Loucy (cell line): ENCODE measurements at regions not wholly inside any gene's neighbourhood (a gene's known extent, or its start where the extent isn't known, plus 50 kb on each side); places are given as distances from the start of the nearest gene placed in this dataset.

Source experiments
- H2AFZ ChIP-seq: fragments of 200-600 bp; sonication (generic); 2 replicates; pipeline ENCODE4 v1.6.0; 2016; ENCODE audit warnings: antibody characterized with exemption, mild to moderate bottlenecking, low read length, moderate library complexity
- H3F3A ChIP-seq: fragments of 200-600 bp; 2 replicates; pipeline ENCODE4 v1.6.0; 2016; ENCODE audit warnings: antibody characterized with exemption, low read depth, mild to moderate bottlenecking
- H3K27me3 ChIP-seq: fragments of 200-600 bp; sonication (generic); 2 replicates; pipeline ENCODE4 v1.6.1; 2014; ENCODE audit warnings: low read length, mild to moderate bottlenecking; ENCODE audit not compliant: insufficient read depth, poor library complexity, severe bottlenecking
- H3K36me3 ChIP-seq: fragments of 200-600 bp; sonication (generic); 2 replicates; pipeline ENCODE4 v1.6.1; 2016; ENCODE audit warnings: low read length; ENCODE audit not compliant: insufficient read depth
- H3K4me1 ChIP-seq: fragments of 200-600 bp; sonication (generic); 2 replicates; pipeline ENCODE4 v1.5.1; 2014; ENCODE audit warnings: low read length, mild to moderate bottlenecking; ENCODE audit not compliant: insufficient read depth, poor library complexity, severe bottlenecking
- H3K4me2 ChIP-seq: fragments of 200-600 bp; sonication (generic); 2 replicates; pipeline ENCODE4 v1.6.0; 2014; ENCODE audit warnings: antibody characterized with exemption, low read length, low read depth, mild to moderate bottlenecking; ENCODE audit not compliant: poor library complexity, severe bottlenecking
- H3K4me3 ChIP-seq: fragments of 200-600 bp; sonication (generic); 2 replicates; pipeline ENCODE4 v1.5.1; 2014; ENCODE audit warnings: low read length, mild to moderate bottlenecking, mixed read lengths; ENCODE audit not compliant: poor library complexity, severe bottlenecking
- H3K79me2 ChIP-seq: fragments of 200-600 bp; sonication (generic); 2 replicates; pipeline ENCODE4 v1.6.1; 2014; ENCODE audit warnings: low read length; ENCODE audit not compliant: insufficient read depth
- H3K9ac ChIP-seq: fragments of 200-600 bp; sonication (generic); 2 replicates; pipeline ENCODE4 v1.6.0; 2014; ENCODE audit warnings: mild to moderate bottlenecking, low read depth, low read length, moderate library complexity; ENCODE audit not compliant: poor library complexity, severe bottlenecking
- H3K9me2 ChIP-seq: fragments of 200-600 bp; sonication (generic); replicated peaks from 2 replicates; pipeline ENCODE4 v1.6.1; 2016; ENCODE audit warnings: low read depth, low read length, mixed read lengths
- H3K9me3 ChIP-seq: fragments of 200-600 bp; sonication (generic); 2 replicates; pipeline ENCODE4 v1.6.1; 2014; ENCODE audit warnings: mild to moderate bottlenecking, antibody characterized with exemption, low read length, low read depth; ENCODE audit not compliant: insufficient read depth
- H4K20me1 ChIP-seq: fragments of 200-600 bp; sonication (generic); 2 replicates; pipeline ENCODE4 v1.6.0; 2014; ENCODE audit warnings: antibody characterized with exemption, low read length, mild to moderate bottlenecking; ENCODE audit not compliant: insufficient read depth, poor library complexity, severe bottlenecking
- CTCF ChIP-seq: fragments of 200-600 bp; sonication (generic); conservative IDR thresholded peaks from 2 replicates; pipeline ENCODE4 v1.5.1; 2014; ENCODE audit warnings: mild to moderate bottlenecking, antibody characterized with exemption, low read length
- EZH2phosphoT487 ChIP-seq: fragments of 200-600 bp; IDR thresholded peaks from 2 replicates; pipeline ENCODE4 v1.6.1; 2018; ENCODE audit warnings: antibody characterized with exemption, mild to moderate bottlenecking, moderate library complexity, borderline replicate concordance

- H3F3A ChIP-seq, result no peaks in the 10 kb centered on the region
- H3K27me3 ChIP-seq, result no peaks in the 10 kb centered on the region
- H4K20me1 ChIP-seq, result no peaks in the 10 kb centered on the region
- no peak for TF ChIP-seq CTCF
- no peak for TF ChIP-seq EZH2phosphoT487
- H3K36me3 ChIP-seq, result no peaks in the 10 kb centered on the region
- no peaks in the 10 kb centered on the region for H3K4me1 ChIP-seq
- H3K9ac ChIP-seq, result no peak overlapping the region
- no peak overlapping the region for H3K4me3 ChIP-seq
- H3K79me2 ChIP-seq, result no peaks in the 10 kb centered on the region
- no peak overlapping the region for H2AFZ ChIP-seq
- H3K9me2 ChIP-seq, result no peaks in the 10 kb centered on the region
- no peak overlapping the region for H3K4me2 ChIP-seq
- H3K9me3 ChIP-seq, result no peaks in the 10 kb centered on the region
Measured at GRCh38 chr11:122048401-122048800, 67.6 kb downstream of the BLID start.

GRCh38 chr11:122046846-122047245, 69.2 kb downstream of the BLID start:
- Histone ChIP-seq H3K79me2 (no peaks in the 10 kb centered on the region), H3K36me3 (no peaks in the 10 kb centered on the region), H3K4me3 (no peak overlapping the region), H3F3A (no peaks in the 10 kb centered on the region), H3K4me1 (no peaks in the 10 kb centered on the region), H3K9me2 (no peaks in the 10 kb centered on the region), H3K27me3 (no peaks in the 10 kb centered on the region), H3K9ac (no peak overlapping the region), H2AFZ (no peak overlapping the region), H3K4me2 (no peak overlapping the region), H3K9me3 (no peaks in the 10 kb centered on the region), H4K20me1 (no peaks in the 10 kb centered on the region)
- no peak for TF ChIP-seq CTCF
- no peak for TF ChIP-seq EZH2phosphoT487

- H3K4me1 ChIP-seq, result no peaks in the 10 kb centered on the region
- no peaks in the 10 kb centered on the region for H3K9me2 ChIP-seq
- TF ChIP-seq EZH2phosphoT487 (no peak), CTCF (no peak)
- H3K9me3 ChIP-seq, result no peaks in the 10 kb centered on the region
- no peaks in the 10 kb centered on the region for H3F3A ChIP-seq
- no peaks in the 10 kb centered on the region for H3K27me3 ChIP-seq
- H3K9ac ChIP-seq, result no peak overlapping the region
- no peak overlapping the region for H3K4me3 ChIP-seq
- no peak overlapping the region for H3K4me2 ChIP-seq
- no peaks in the 10 kb centered on the region for H3K36me3 ChIP-seq
- no peaks in the 10 kb centered on the region for H4K20me1 ChIP-seq
- H2AFZ ChIP-seq, result no peak overlapping the region
- H3K79me2 ChIP-seq, result no peaks in the 10 kb centered on the region
Measured at GRCh38 chr11:122046438-122046837, 69.6 kb downstream of the BLID start.
